Mesothelial cell of epicardium (in vitro differentiated cells): ENCODE measurements at regions not wholly inside any gene's neighbourhood (a gene's known extent, or its start where the extent isn't known, plus 50 kb on each side); places are given as distances from the start of the nearest gene placed in this dataset.

Experiments
- DNase-seq, 2 experiments: peaks; one replicate each; pipeline ENCODE4 v3.0.0; 2021; ENCODE audit warnings: low spot score in 2 of 2; ENCODE audit not compliant: unreplicated experiment in 2 of 2
- H3K27ac Mint-ChIP-seq: 2 replicates; pipeline ENCODE4 v1.8.0; 2021; ENCODE audit warnings: mixed read lengths
- H3K27me3 Mint-ChIP-seq: 2 replicates; pipeline ENCODE4 v1.8.0; 2021; ENCODE audit warnings: low read depth, mixed read lengths
- H3K36me3 Mint-ChIP-seq: 2 replicates; pipeline ENCODE4 v1.8.0; 2021; ENCODE audit warnings: mixed read lengths
- H3K4me1 Mint-ChIP-seq: 2 replicates; pipeline ENCODE4 v1.8.0; 2021; ENCODE audit warnings: mixed read lengths
- H3K4me3 Mint-ChIP-seq: 2 replicates; pipeline ENCODE4 v1.8.0; 2021; ENCODE audit warnings: mild to moderate bottlenecking, moderate library complexity, mixed read lengths
- H3K9me3 Mint-ChIP-seq: 2 replicates; pipeline ENCODE4 v1.8.0; 2021; ENCODE audit warnings: mixed read lengths
- TF ChIP-seq, protein P1 (sequence below): fragments of 200-600 bp; sonication (generic); IDR thresholded peaks from one replicate; pipeline ENCODE4 v1.5.0; 2021; ENCODE audit warnings: antibody characterized with exemption; ENCODE audit not compliant: unreplicated experiment

DNA sequence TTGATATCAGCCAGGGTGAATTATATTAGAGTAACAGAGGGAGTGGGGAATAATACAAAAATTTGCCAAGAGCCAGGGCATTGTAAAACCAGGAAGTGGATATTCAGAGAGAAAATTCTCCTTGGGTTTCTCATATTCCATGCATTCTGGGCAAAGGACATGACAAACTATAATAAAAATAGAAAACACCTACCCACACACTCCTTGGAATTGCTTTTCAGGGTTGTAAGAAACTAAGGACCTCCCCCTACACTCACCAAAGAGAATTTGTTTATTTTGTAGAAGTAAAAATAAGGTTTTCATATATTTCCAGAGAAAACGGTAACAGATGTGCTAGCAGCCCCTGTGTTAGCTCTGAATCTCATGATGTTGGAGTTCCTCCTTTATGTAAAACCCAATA, 649.6 kb downstream of the SLITRK1 start:
- no peak overlapping the region for H3K4me3 Mint-ChIP-seq
- no peaks in the 10 kb centered on the region for H3K27me3 Mint-ChIP-seq
- TF ChIP-seq, protein P1, sequence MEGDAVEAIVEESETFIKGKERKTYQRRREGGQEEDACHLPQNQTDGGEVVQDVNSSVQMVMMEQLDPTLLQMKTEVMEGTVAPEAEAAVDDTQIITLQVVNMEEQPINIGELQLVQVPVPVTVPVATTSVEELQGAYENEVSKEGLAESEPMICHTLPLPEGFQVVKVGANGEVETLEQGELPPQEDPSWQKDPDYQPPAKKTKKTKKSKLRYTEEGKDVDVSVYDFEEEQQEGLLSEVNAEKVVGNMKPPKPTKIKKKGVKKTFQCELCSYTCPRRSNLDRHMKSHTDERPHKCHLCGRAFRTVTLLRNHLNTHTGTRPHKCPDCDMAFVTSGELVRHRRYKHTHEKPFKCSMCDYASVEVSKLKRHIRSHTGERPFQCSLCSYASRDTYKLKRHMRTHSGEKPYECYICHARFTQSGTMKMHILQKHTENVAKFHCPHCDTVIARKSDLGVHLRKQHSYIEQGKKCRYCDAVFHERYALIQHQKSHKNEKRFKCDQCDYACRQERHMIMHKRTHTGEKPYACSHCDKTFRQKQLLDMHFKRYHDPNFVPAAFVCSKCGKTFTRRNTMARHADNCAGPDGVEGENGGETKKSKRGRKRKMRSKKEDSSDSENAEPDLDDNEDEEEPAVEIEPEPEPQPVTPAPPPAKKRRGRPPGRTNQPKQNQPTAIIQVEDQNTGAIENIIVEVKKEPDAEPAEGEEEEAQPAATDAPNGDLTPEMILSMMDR: no peak
- no peaks in the 10 kb centered on the region for H3K9me3 Mint-ChIP-seq
- DNase-seq: no peak
- H3K27ac Mint-ChIP-seq: no peak overlapping the region
- H3K36me3 Mint-ChIP-seq: no peaks in the 10 kb centered on the region
- H3K4me1 Mint-ChIP-seq: peaks cover 14% of the 10 kb centered on the region

DNA sequence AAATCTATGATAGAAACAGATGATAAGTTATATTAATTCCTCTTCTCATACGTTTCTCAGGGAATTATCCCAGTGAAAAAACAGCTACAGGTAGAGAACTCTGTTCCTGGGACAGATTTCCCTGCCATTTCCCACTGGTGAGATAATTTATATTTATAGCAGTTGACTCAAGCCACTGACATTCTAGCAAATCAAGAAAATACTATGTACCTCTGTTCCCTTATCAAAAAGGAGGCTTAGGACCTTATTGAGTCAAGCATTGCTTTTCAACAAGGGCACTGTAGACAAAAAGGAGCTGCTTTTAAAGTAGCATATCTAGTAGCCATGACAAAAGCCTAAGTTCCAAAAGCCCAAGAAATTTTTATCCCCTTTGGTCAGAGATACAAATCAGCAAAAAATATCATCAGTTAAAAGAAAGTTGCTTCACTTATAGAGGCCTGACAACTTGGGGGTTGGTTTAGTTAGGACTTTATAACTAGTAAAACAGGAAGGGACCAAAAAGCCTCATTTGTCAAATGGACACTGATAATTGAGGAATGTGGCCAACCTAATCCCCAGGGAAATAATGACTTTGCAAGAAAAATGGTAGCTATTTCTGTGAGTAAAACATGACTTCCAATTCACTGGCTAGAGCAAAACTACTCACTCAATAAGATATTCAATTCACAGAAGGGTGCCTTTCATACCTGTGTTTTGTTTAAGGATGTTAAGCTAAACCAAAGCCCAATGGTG, 652.5 kb downstream of the SLITRK1 start:
- H3K4me1 Mint-ChIP-seq: peaks cover 14% of the 10 kb centered on the region
- no peak overlapping the region for H3K4me3 Mint-ChIP-seq
- H3K27ac Mint-ChIP-seq: peak overlapping the region; percentile 34
- DNase-seq: no peak
- H3K36me3 Mint-ChIP-seq: no peaks in the 10 kb centered on the region
- H3K9me3 Mint-ChIP-seq: no peaks in the 10 kb centered on the region
- TF ChIP-seq, protein P1: no peak
- no peaks in the 10 kb centered on the region for H3K27me3 Mint-ChIP-seq

DNA sequence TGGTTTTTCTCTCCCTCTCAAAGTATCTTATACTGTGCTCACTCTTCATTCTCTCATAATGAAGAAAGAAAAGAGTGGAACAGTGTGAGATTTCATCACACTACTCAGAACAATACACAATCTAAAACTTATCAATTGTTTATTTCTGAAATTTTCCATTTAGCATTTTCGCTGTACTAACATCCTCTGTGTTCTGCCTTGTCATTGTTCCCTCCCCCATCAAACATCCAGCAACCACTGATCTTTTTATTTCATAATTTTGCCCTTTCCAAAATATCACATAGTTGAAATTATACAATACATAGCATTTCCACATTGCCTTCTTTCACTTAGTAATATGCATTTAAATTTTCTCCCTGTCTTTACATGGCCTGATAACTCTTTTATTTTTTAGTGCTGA, 658.7 kb downstream of the SLITRK1 start:
- H3K9me3 Mint-ChIP-seq: no peaks in the 10 kb centered on the region
- no peaks in the 10 kb centered on the region for H3K4me1 Mint-ChIP-seq
- H3K4me3 Mint-ChIP-seq: no peak overlapping the region
- no peak overlapping the region for H3K27ac Mint-ChIP-seq
- no peaks in the 10 kb centered on the region for H3K36me3 Mint-ChIP-seq
- DNase-seq: no peak
- H3K27me3 Mint-ChIP-seq: no peaks in the 10 kb centered on the region
- TF ChIP-seq, protein P1: no peak

DNA sequence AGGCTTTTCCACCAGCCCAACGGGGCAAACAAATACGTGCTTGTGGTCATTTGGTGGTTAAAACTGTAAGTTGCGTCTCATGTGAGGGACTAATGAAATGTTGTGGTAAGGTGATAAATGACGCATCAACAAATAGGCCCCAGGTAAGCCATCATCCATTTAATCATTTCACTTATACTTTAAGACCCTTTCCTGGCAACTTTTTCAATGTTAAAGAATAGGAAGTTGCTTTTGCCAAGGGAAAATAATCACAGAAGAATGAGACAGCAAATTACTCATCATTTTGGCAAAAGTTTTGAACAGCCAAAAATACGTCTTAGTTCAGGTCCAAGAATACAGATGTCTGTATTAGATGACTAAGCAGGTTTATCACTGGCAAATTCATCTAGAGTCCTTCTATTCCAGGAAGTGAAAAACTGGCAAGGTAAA, 660.4 kb downstream of the SLITRK1 start:
- H3K9me3 Mint-ChIP-seq: no peaks in the 10 kb centered on the region
- H3K36me3 Mint-ChIP-seq: no peaks in the 10 kb centered on the region
- TF ChIP-seq, protein P1: no peak
- no peaks in the 10 kb centered on the region for H3K27me3 Mint-ChIP-seq
- no peak for DNase-seq
- no peak overlapping the region for H3K27ac Mint-ChIP-seq
- H3K4me3 Mint-ChIP-seq: no peak overlapping the region
- H3K4me1 Mint-ChIP-seq: no peaks in the 10 kb centered on the region

DNA sequence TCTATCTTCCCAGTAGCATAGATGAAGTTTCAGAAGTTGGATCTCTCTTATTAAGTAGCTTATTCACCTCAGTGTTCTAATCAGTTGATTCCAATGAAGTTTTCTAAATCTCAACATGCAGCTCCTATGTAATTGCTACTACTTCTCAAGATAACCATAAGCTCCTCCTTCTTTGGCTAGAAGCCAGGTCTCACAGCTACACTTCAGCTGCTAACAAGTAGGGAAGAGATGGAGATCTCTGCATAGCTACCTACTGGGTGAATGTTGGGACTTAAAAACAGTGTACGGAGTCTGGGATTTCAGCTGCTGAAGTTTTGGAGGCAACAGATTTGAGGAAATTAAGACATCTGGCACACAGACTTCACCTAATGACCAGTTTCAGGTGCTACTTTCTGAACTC, 661.0 kb downstream of the SLITRK1 start:
- Mint-ChIP-seq H3K27me3 (no peaks in the 10 kb centered on the region), H3K4me3 (no peak overlapping the region), H3K9me3 (no peaks in the 10 kb centered on the region), H3K36me3 (no peaks in the 10 kb centered on the region), H3K4me1 (no peaks in the 10 kb centered on the region), H3K27ac (no peak overlapping the region)
- TF ChIP-seq, protein P1: no peak
- no peak for DNase-seq
